NCI-H2227 (cell line): ENCODE measurements at regions not wholly inside any gene's neighbourhood (a gene's known extent, or its start where the extent isn't known, plus 50 kb on each side); places are given as distances from the start of the nearest gene placed in this dataset.

ENCODE experiments used
- DNase-seq: peaks from one replicate; lab custom pipeline; 2025; ENCODE audit not compliant: unreplicated experiment; lab: John Stamatoyannopoulos, UW

DNA sequence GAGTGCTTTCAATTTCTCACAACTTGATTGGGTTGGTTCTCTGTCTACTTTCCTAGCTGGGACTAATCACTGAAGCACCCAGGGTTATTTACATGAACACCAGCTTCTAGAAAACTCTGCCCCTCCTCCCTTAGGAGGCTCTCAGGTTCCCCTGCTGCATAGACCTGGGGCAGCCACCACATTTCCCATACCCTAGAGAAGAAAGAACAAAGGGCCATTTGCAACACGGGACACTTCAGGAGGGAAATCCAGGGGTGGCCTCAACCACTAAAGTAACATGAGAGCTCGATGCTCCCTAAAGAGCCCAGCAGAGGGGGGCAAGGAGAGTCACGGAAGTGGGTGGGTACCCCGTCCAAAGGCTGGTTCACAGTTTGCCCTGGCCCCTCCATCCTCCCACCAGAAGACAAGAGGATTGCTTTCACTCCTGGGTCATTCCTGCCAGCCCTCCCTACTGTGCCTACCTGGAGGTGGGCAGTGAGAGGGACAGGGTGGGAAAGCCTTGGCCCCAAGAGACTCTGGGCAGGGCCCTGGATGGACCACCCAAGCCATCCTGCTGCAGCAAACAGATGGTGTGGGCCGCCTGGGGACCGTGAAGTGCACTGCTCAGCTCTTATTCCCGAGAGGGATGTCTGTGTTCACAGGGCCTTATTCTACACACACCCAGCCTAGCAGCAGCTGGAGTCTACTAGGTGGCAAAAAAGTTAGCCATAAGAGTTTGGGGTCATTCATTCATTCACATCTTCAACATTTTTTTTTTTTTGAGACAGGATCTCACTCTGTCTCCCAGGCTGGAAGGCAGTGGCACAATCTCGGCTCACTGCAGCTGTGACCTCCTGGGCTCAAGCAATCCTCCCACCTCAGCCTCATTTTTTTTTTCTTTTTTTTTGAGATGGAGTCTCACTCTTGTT, 392.1 kb downstream of the SOX9 start:
- DNase-seq: no peak

DNA sequence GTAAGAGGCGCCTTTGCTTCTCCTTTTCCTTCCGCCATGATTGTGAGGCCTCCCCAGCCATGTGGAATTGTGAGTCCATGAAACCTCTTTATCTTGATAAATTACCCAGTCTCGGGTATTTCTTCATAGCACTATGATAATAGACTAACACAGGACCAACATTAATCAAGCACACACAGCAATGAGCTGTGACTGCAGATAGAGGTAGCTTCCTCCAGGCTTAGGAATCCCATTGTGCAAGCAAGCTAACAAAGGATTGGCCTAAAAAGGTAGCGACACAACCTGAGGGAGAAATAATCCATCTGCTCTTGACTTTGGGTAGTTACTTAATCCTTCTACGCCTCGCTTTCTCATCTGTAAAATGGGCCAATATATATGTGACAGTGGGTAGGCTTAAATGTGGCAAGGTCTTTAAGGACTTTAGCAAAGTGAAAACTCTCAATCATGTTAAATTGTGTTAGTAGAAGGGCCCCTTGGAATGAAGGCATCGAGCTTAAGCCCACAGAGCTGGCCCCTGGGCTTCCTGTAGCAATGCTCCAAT, 393.6 kb downstream of the SOX9 start:
- no peak for DNase-seq

DNA sequence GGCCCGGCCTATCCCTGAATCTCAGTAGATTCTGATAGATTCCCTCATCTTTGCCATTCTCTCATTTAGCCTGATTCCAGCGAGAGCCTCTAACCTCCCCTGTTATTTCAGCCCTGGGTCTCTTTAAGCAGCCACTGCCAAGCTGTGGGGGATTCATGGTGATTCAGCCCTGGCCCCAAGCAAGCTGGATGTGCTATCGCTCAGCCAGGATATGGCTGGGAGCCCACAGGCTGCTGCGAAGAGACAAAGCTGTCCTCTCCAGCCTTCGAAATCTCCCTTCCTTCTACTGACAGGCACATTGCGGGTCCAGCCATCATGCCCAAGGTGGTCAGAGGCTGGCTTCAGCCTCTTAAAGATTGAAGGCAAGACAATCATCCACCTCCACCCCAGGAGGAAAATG, 394.1 kb downstream of the SOX9 start:
- DNase-seq: no peak

DNA sequence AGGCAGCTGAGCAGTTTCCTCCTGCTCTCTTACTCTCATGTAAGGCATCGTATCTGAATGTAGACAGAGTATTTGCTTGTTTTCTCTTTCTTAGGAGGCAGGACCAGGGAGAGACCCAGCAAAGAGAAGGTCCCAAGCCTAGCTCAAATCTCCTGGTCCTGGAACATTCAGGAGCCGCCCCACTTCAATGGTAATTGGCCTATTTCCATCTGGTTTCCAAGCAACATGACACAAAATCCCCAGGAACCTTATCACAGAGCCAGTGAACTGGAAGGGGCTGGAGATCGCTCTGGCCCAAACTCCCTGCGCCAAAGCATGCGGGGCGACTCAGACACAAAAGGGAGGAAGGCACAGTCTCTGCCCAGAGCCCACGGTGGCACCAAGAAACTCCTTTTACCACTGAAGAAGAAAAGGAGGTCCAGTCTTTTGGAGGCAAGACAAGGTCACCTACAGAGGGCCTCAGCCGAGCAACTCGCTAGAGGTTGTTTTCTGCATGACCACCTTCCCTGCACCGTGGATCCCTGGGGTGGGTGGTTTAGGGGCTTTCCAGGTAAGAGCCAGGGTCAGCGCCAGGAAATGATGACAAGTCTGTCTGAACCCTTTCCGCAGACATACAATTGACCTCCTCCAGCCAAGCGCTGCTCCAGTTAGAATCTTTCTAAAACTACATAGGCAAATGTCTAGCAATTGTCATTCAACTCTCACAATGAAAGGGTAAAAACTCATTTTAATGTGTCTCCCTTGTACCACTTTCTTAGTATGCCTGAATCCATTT, 394.7 kb downstream of the SOX9 start:
- peak; percentile 38 for DNase-seq

DNA sequence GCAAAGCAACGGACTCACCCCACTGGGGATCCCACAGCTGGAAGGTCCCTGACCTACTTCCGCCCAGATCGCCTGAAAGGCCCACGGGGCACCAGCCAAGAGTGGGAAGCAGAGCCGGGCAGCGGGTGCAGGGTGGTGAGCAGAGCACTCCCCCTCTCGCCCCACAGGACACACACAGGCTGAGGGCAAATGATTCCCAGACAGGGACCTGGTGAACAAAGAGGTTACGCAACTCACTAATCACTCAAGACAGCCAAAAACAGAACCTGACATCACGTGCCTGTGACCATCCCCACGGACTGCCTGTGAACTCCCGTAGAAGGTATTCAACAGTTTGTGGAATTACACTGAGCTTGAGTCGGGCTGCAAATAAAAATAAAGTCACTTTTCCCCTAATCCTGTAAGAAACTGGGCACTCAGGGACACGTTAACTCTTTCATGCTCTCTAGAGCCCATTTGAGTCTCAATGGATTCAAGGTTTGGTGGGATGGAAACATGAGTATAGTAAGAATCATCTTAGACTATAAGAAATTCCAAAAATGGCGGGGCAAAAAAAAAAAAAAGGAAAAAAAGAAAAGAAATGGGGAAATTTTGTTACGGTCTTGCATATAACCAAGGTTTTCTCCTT, 396.1 kb downstream of the SOX9 start:
- DNase-seq: no peak

DNA sequence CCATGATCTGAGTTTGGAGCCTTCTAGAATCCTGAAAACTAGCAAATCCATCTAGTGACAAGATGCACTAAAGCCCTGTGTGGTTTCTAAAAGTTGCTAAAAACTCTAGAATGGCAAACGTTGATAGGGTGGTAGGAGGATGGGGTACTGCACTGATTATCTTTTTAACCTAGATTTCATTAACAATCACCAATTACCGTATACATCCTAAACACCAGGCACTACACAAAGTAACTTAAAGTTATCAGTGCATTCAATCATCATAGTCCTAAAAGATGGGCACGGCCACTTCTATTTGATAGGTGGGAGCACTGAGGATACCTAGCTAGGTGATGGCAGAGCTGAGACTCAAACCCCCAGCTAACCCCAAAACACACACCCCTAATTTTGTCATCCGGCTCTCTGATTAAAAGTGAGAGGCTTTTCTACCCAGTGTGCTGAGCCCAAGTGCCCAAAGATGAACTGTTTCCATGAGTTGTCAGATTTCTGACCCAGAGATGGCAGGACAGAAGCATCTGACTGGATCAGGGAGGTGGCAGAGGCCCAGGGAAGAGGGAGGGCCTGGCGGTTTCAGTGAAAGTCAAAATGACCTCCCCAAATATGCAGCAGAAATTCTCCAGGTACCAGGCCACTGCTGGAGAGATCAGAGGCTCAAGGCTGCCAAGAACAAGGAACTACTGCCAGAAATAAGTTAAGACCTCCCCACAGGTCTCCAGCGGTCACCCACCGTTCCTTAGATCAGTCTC, 396.8 kb downstream of the SOX9 start:
- DNase-seq: no peak

DNA sequence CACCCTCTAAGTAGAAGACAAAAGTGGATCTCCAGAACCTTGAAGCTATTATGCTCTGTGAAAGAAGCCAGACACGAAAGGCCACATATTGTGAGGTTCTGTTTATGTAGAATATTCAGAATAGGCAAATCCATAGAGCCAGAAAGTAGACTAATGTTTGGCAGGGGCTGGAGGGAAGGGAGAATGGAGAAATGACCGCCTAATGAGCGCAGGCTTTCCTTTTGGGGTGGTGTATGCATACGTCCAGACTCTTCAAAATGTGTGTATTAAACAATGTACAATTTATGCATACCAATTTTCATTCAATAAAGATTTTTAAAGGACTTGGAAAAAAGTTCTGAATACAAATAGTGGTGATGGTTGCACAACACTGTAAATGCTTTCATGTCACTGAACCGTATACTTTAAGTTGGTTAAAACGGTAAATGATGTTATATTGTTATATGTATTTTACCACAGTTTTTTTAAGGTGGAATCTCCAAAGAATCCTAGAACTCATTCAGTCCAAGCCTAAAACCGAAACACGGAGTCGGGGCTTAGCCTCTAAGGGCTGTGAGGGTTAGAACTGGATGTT, 397.4 kb downstream of the SOX9 start:
- DNase-seq: no peak

DNA sequence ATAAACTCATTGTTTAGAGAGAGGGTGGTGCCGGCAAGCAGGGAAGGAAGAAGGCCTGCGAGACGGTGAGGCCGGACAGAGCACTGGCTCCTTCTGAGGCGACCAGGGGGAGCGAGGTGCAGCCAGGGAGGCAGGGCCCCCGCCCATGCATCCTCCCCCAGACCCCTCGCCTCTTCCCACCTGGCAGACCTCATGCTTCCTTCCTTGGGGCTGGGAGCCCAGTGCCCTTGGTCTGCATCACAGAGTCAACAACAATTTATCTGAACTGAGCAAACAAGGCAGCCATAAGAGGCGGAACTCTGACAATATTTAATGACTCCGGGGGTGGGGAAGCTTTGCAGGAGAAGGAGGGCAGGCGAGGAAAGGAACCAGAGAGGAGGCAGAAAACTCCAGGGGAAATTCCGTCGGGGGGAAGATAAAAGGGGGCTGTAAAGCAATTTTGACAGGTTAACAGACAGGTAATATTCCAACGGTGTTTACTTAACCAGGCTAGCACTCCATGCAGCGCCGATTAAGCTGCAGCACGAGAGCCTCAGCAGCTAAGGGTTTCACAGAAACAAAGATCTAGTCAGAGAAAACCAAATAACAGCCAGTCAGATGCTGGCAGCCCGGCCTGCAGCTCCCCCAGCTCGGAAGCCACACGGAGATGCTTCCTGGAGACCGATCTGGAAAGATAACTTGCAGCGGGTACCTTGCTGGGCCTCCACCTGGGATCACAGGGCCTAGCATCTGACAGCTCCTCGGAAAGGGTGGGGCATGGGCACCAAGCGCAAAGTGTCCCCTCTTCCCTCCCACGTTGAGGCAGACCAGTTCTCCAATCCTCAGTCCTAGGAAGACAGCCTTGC, 398.2 kb downstream of the SOX9 start:
- peak; percentile 54 for DNase-seq

DNA sequence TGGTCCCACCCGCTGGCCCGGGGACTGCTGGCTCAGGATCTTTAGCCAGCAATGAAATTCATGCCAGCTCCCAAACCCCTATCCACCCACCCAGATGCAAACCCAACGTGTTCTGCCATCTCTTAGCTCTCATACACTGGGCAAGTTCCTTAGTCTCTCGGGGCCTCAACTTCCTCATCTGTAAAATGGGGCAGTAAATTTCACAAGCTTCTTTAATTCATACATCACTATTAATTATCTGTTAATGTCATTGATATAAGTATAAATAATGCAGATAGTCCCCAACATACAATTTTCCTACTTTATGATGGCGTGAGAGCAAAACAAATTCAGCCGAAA, 398.7 kb downstream of the SOX9 start:
- no peak for DNase-seq

DNA sequence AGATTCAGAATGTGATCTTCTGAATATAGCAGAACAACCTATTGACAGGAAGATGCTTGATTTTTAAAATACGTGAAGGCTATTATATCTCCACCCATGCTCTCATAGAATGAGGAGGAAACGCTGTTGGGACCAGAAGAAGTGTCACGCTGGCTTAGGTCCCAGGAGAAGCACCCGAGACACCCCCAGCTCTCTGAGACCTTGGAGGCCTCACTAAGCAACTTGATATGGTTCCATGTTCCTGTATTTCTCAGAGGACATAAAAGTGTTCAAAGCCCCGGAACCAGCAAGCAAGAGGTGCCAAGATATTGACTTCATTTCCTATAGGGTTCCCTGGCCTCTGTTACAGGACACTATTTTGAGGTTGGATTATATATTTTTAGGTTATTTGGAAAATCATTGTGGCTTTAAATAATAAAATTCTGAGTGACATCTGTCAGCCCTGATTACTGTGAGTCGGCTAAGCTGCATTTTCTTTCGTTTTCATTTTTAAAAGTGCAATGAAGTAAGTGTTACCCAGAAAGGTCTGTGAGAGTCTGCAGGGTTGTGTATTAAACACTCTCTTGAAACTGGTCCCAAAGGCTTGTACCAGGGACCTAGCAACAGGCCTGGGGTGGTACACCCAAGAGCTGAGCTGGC, 400.0 kb downstream of the SOX9 start:
- no peak for DNase-seq

DNA sequence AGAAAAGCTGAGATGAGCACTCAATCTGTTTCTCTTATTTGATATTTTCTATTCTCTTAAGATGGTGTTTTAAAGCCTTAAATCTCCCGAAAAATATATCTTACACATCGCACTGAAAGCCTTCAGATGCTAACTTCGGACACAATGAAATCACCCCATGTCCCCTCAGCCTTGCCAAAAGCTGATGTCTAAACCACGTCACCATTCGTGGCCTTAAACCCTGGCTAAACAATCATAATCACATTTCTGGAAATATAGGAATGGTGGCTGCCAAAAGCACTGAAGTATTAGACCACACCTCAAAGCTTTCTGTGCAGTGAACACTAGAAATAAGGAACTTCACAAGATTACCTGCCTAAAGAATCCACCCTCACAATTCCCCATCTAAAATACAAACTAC, 402.7 kb downstream of the SOX9 start:
- DNase-seq: no peak

DNA sequence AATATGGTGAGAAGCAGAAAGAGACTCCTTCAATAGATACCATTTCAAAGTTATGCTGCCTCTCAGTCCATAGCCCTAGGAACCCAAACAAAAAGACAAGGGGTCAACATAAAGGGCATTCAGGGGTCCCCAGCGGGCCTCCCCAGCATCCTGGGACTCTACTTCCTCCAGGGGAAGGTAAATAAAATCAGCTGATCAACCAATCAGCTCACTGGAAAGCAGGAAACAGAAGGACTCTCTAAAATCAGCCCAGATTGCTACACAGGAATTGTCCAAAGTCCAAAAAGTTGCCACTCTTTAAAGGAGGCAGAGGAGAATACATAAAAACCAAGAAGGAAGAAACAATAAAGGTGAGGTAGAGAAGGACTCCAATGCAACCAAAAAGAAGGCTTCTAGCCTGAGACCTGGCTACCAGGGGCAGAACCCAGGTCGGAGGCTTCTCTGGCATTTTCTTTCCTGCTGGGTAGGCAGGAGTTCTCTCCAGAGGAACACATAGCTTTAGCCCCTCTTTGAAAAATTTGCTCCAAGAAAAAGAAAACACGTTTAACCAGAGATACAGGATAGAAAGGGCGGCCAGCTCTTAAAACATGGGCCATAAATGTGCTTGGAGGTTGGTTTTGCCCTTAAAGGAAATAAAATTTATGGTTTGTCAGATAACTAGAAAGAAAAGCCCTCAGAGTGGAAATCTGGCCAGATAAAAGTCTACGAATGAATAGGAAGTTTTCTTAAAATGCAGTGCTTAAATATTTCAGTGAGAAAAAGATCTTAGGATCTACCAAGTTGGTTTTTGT, 404.6 kb downstream of the SOX9 start:
- DNase-seq: no peak

DNA sequence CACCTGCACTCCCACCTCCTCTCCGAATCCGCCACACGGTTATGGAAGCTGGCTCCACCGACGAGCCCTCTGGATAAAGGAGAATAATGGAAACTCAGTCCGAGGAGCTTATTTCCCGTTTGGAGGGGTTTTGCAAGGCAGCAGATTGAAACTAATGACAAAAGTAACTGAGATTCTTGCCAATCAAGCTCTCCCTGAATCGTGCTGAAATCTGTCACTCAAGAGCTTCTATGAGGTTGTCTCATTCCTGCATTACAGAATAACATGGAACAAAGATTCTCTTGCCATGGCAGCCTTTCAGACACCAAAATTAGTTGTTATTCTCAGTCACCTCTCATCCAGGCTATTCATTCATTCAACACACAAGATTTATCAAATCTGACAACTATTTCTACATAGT, 405.9 kb downstream of the SOX9 start:
- DNase-seq: no peak

DNA sequence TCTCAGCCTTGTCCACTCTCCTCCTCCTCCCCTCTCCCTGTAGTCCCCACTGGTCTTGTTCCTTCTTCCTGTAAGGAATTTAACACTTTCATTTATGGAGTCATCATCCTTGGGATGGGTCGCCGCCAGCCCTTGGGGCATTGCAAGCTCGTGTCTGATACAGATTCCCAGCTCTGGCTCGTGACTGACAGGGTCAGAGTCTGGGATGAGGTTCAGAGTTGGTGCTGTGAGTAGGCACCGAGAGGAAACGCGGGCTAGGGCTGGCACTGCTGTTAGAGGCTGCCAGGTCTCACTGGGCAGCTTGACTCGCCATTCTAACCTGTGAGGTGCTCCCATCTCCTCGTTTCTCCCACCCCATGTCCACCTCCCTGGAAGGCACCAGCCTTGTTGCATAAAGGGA, 407.0 kb downstream of the SOX9 start:
- DNase-seq: no peak

DNA sequence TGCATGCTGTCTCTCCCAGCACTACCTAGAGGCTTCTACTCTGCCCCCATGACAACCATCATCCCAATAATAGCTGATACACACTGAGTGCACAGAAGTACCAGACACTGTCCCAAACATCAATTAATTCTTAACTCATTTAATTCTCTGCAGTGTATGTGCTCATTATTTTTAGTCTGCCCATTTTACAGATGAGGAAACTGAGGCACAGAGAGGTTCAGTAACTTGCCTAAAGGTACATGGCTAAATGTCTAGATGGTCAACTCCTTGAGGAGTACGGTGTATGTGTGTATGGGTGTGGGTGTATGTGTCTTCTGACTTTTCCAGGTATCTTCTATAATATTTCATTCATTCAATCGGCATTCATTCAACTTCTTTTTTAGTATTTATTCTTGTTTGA, 407.9 kb downstream of the SOX9 start:
- no peak for DNase-seq

DNA sequence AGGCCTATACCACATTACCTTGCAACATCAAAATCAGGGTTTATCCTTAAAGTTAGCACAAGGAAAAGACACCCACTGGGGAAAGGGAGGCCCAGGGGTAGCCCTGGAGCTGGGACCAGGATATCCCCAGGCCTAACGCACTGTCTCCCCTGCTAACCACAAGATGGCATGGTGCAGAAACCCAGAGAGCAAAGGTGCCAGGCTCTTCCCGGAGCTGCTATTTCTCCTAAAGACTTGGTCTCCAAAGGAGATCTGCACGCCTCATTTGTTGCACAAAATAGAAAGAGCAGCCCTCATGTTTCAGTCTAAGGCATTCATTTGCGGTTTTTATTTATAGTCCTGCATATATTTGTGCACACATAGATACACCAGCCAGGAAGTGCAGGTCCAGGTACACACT, 408.6 kb downstream of the SOX9 start:
- no peak for DNase-seq

DNA sequence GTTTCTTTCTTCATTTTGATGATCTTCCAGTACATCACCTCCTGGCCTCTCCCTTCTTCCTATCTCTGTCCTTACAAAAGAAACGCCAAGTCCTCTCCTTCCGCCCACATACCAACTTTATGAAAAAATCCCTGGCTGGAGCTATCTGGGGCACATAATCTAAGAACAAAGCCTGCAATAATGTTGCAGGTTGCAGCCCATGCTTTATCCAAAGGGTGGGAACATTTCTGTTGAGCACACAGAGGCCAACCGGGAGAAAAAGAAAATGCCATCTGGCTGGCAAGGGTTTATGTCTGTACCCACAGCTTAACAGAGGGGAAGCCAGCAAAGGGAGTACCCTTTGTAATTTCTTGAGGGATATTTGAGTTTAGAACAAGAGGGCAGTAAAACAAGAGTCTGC, 409.6 kb downstream of the SOX9 start:
- no peak for DNase-seq

DNA sequence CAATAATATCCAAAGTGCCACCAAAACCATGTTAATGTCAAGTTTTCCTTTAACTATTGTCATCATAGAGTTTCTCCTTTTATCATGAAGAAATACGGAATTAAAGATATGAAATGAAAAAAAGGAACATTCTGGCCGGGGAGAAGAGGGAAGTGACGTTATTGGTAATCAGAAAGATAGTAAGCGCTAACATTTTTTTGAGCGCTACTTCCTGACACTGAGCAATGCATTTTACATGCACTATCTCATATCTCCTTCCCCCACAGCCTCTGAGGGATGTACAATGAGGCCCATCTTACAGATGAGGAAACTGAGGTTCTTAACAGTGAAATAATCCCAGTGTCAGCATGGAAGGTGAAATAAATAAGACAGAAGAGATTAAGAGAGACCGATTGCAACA, 410.9 kb downstream of the SOX9 start:
- no peak for DNase-seq

DNA sequence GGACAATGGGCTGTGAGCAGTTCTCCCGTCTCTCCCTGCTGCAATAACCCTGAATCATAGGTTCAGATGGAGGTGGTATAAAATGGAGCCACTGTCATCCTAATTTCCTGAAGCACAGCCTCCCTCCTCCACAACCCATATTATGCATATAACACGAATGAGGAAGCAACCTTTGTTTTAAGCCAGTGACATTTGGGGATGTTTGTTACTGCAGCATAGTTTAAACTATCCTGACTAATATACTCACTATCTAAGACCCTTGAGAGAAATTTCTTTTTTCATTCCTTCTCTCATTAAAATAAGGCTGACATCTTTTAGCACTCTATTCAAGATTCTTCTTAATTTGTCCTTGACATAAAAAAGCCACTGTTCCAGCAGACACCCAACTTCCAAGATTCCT, 413.4 kb downstream of the SOX9 start:
- no peak for DNase-seq
